IMR-90 (cell line): ENCODE measurements at regions not wholly inside any gene's neighbourhood (a gene's known extent, or its start where the extent isn't known, plus 50 kb on each side); places are given as distances from the start of the nearest gene placed in this dataset.

Source experiments
- MAFK ChIP-seq: IDR thresholded peaks from 2 replicates; pipeline ENCODE4 v1.6.1; 2012; ENCODE audit warnings: low read depth, low read length, improper control_type of control experiment
- MAZ ChIP-seq: IDR thresholded peaks from 2 replicates; pipeline ENCODE4 v1.6.1; 2012; ENCODE audit warnings: low read depth, mild to moderate bottlenecking, low read length, improper control_type of control experiment, moderate library complexity, borderline replicate concordance
- NFE2L2 ChIP-seq: fragments of 150-350 bp; IDR thresholded peaks from 2 replicates; pipeline ENCODE4 v1.6.1; 2016; ENCODE audit warnings: low read depth, mild to moderate bottlenecking, low read length
- POLR2A ChIP-seq: IDR thresholded peaks from 2 replicates; pipeline ENCODE4 v1.6.1; 2012; ENCODE audit warnings: mild to moderate bottlenecking, low read depth, low read length
- RAD21 ChIP-seq: IDR thresholded peaks from 2 replicates; pipeline ENCODE4 v1.6.1; 2012; ENCODE audit warnings: low read length, improper control_type of control experiment
- TF ChIP-seq, protein P1 (sequence below): conservative IDR thresholded peaks from 2 replicates; pipeline ENCODE4 v1.5.1; 2012; ENCODE audit warnings: mild to moderate bottlenecking, low read depth, low read length, improper control_type of control experiment

DNA sequence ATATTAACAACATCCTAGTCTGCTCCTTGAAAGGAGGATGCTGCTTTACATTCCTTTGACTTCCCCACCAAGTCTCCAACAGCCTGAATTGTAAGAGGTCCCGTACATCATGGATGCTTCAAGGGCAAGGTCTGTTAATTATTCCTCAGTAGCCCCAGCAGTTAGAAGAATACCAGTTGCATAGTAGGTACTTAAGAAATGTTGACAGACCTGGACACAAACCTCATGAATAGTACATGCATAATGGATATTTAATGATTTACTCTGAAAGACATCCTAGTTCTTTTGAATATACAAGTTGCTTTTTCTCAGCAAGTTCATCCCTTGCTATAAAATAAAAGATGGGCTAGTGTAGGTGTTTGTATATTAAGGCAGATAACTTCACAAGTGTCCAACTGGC is 112.1 kb upstream of the DPYD start:
- TF ChIP-seq, protein P1, sequence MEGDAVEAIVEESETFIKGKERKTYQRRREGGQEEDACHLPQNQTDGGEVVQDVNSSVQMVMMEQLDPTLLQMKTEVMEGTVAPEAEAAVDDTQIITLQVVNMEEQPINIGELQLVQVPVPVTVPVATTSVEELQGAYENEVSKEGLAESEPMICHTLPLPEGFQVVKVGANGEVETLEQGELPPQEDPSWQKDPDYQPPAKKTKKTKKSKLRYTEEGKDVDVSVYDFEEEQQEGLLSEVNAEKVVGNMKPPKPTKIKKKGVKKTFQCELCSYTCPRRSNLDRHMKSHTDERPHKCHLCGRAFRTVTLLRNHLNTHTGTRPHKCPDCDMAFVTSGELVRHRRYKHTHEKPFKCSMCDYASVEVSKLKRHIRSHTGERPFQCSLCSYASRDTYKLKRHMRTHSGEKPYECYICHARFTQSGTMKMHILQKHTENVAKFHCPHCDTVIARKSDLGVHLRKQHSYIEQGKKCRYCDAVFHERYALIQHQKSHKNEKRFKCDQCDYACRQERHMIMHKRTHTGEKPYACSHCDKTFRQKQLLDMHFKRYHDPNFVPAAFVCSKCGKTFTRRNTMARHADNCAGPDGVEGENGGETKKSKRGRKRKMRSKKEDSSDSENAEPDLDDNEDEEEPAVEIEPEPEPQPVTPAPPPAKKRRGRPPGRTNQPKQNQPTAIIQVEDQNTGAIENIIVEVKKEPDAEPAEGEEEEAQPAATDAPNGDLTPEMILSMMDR = no peak
- TF ChIP-seq NFE2L2 (no peak), MAFK (no peak), MAZ (no peak), RAD21 (no peak), POLR2A (no peak)
